Right renal pelvis (tissue), 4 donors: ENCODE measurements at regions not wholly inside any gene's neighbourhood (a gene's known extent, or its start where the extent isn't known, plus 50 kb on each side); places are given as distances from the start of the nearest gene placed in this dataset.

Source experiments
- DNase-seq, 4 donors: peaks; one replicate each; pipeline ENCODE4 v3.0.0-alpha.2; 2013; ENCODE audit warnings: low read depth in 4 of 4, low spot score in 3 of 4, missing footprints in 1 of 4

DNA sequence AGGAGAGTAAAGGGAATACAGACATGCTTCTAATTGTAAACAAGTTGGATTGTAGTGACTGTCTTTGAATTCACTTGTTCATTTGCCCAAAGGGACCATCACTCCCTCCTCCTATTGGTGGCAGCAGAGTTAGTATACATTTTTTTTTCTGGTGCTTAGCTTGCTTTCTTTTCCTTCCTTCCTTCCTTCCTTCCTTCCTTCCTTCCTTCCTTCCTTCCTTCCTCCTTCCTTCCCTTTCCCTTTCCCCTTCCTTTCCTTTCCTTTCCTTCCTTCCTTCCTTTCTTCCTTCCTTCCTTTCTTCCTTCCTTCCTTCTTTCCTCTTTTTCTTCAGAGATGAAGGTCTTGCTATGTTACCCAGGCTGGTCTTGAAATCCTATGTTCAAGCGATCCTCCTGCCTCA is 94.8 kb upstream of the ATP6AP2 start:
- no peak for DNase-seq

DNA sequence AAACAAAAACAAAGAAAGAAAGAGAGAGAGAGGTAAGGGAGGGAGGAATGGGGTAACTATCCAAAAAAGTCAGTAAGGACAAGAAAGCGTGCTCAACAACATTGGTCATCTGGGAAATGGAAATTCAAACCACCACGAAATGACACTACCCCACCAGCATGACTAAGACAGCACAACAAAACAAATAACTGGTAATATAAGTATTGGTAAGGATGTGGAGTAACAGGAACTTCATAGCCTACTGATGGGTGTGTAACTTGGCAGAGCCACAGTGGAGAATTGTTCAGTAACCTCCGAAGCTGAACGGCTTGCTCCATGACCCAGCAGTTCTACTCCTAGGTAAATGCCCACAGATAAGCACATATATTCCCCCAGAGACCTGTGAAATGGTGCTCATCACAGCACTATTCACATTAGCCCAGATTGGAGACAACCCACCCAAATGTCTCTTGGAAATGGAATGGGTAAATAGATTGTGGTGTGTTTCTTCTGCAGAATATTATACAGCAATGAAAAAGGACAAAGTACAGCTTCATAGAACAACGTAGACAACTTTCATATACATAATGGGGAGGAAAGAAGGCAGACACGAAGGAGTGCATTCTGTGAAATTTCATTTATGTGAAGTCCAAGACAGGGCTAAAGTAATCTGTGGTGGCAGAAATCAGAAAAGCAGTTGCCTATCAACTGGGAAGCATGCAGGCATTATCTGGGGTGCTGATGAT is 95.5 kb upstream of the ATP6AP2 start:
- DNase-seq = no peak

DNA sequence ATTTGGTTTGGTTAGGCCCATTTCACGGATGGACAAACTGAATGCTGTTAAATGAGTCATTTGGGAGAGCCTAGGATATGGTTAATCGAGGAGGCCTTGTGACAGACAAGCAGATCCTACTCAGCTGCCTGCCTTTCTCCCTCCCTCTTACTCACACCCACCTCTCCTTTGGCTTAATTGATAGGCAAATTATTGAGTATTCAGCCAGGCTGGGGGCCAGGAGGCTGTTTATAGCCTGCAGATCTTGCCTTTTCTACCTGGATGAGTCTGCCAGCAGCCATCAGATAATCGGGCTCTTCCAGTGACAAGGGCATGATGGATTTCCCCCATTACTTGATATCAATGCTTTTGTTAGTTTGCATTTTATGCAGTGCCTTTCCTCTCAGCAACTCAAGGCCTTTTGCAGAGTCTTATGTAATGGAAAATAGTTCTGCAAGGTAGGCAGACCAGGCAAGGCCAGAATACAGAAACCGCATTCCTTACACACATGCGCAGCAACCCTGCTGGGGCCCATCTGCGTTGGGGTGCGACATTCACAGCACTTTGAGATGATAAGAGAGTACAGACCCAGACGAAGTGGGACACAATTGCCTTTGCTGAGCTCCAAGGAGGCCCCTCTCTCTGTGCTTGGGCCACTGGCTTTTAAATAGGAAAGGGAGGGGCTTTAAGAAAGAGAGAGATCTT is 96.2 kb upstream of the ATP6AP2 start:
- no peak for DNase-seq

DNA sequence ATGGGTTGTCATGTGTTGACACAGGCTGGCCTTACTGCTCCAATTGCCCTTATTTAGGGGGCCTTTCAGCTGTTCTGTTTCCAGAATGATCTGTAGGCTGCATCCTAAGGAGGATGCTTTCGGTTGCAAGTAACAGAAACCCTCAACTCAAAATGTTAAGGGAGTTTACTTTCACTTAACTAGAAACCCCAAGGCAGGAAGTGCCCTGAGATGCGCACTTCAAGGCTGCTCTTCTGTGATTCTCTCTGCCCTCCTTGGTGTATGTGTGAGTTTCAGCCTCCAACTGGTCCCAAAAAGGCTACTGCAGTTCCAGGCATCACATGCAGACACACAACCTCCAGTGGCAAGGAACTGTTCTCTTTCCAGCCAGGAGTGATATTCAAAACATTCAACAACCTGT is 97.3 kb upstream of the ATP6AP2 start:
- no peak for DNase-seq

DNA sequence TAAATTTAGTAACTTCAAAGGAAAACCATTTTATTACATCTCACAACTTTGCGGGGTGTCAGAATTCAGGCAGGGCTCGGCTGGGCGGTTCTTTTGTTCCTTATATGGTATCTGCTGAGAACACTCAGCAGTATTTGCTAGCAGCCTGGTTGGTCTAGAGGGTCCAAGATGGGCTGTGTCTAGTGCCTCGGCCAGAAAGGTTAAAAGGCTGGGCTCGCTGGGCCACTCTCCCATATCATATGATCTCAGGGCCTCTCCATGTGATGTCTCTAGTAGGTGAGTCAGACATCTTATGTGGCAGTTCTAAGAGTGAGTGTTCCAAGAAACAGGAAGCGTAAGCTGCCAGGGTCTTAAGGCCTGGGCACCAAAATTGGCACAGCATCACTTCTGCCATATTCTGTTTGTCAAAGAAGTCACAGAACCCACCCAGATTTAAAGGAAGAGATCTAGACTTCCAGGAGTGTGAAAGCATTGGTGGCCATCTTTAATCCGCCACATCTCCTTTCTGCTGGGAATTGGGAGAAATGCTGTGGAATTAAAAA is 100.9 kb upstream of the ATP6AP2 start:
- no peak for DNase-seq

DNA sequence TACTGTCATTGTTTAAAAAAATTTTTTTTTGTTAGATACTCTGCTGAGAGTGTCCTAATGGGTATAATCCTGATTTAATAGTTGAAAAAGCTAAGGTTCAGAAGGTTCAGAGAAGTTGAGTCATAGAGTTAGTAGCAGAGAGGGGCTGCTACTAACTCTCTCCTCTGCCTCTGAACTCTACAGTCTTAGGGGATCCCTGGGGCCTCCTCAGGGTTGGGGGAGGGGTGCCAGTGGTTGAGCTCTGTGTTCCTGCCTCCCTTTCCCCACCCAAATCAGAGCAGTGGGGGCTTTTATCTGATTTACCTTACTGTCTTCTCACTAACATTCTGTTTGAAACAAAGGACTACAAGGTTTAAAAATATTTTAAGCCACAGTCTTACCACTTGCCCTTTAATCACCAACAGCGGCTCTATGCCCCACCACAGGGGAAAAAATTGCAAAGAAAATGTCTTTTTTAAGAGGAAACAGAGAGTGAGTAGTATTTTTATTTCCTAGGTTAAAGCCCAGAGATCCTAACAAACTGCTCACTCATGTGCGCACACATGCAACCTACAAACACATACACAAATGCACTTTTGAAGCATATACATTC is 102.2 kb upstream of the ATP6AP2 start:
- DNase-seq = no peak

DNA sequence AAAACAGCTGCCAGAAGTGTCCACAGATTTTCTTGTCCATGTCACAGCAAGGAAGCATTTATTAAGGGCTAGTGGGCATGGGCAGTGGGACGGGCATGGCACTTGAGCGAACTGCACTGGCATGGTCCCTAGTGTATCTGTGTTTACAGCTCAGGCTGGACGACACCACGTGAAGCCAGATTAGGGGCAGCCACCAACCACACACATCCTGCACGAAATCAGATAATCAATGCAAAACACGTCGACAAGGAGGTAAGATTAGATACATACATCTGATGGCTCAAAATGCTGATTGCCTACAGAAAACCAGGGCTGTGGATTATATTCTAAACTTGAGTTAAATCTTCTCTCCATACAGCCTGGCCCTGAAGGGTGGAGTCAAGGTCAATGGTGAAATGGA is 103.8 kb upstream of the ATP6AP2 start:
- DNase-seq = no peak

DNA sequence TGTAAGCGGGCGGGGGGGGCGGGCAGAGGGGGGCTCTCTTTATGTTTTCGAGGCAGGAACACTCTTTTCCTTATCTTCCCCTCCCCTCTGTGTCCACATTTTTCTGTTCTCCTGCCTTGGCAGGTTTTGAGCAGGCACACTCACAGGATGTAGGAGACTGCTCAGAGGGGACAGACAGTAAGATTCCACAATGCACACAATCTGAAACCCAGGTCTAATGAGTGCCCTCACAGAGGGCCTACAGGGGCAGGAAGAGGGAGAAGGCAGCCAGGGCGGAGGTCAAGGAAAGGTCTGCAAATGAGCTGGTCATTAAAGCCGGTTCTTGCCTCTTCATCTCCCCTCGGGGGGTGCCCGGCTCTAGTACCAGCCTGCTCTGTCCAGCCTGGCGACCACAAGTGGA is 106.1 kb upstream of the ATP6AP2 start:
- DNase-seq = no peak

DNA sequence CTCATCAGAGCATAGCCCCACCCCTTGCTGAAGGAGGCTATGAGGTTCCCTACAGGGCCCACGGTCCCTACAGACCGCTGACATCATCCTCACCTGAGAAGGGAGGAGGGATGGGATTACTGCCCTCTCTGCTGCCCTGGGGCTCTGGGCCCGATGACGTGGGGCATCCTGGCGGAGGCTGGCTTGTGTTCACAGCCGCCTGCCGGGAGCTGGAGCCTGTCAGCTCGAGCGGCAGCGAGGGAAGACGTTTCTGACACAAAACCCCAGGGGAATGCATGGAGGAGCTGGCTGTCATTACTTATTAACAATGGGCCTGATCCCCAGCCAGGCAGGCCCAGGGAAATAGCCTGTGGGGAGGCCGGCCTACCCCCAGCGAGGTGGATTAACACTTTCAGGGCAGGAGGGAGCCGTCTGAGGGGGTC is 106.6 kb upstream of the ATP6AP2 start:
- peak in 1 of 4 donors; percentile 20 for DNase-seq

DNA sequence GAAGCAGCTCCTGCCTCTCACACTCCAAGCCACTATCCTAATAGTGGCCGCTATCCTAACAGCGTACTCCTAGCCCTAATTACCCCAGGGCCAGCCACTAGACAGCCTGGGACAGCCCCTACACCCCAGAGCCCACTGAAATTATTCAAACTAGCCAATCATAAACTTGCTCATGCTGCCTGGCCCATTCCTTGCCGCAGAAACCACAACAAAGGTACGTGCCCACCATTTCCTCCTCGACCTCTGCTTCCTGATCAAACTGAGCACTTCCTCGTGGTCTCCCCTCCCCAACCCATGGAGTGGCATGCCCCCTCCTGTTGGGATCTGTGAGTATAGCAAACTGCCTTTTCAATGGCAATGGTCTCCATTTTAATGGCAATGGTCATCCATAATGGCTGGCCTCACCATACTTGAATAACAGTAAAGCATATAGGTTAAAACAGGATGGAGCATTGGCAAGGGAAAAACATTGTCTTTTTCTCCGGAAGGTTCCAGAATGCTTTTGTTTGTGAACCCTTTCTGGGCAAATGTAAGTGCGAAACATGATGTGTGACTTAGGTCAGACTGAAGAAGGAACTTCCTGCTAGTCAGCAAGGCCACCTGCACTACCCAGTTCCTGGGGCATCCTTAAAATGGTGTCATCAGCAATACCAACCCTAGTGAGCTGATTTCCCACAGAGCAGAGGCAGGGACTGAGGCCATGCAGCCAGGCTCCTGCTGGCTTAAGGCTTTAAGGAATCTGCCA is 107.1 kb upstream of the ATP6AP2 start:
- no peak for DNase-seq

DNA sequence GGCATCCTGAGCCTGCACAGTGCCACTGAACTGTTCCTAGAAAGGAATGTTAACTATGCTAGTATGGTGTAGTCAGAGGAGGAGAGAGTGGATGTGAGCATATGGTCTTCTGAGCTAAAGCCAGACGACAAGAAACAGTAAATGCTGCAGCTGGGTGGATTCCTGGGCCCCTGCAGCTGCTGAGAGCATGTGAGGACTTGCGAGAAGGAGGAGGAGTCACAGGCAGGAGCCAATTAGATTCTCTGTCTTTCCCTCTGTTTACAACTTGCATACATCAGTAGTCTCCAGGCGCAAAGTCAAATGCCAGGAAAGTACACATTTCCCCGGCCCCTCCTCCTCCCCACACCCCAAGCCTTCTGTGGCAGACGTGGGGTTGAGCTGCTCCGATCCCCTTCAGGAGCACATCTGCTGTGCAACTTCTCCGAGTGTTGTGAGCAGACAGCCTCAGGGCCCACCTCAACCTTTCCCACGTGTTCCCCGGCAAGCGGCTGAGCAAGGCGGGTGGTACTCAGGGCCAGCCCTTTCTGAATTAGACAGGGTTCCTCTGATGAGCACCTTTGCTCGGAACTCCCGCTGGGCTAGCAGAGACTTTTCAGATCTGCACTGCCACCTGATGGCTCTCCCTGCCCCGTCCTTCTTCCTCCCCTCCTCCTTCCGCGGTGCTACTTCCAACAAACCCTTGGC is 108.7 kb upstream of the ATP6AP2 start:
- peak; percentile 37 to 56 (median 48) for DNase-seq

DNA sequence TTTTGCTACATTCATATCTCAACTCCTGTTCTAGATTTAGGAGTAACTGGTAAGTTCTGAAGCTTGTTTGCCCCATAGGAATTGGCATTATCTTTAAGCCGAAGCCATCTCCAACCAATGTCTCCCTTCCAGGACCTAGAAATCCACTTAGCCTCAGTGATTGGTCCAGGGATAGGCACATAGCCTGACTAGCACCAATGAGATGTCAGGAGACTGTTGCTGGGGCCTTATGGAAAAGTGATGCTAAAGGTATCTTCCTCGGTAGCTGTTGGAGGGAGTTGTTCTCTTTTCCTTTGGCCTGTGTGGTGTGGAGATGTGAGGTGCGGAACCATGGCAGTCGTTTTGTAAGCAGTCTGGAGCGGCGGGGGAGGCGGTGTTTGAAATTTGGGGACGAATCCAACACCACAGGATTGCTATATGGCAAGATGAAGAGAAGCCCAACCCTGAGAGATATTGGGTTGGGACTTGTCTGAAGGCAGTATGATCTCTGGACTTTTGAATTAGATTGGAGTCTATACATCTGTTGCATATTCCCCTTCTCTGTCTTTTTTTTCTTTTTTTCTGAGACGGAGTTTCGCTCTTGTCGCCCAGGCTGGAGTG is 109.8 kb upstream of the ATP6AP2 start:
- DNase-seq = no peak

DNA sequence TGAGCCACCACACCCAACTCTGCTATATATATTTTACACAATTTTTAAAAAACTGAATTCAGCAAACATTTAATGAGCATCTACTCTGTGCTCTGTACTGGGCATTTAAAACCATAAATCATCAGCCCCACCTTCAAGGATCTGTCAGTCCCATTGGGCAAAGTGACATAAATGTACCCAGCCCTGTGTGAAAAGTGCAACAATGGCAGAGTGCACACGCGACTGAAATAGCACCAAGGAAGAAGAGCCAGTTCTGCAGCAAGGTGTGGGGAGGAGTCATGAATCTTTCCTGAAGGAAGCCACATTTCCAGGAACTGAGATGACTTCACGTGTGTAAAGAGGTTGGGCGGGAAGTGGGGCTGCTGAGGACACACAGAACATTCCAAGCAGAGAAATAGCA is 111.5 kb upstream of the ATP6AP2 start:
- DNase-seq = no peak

DNA sequence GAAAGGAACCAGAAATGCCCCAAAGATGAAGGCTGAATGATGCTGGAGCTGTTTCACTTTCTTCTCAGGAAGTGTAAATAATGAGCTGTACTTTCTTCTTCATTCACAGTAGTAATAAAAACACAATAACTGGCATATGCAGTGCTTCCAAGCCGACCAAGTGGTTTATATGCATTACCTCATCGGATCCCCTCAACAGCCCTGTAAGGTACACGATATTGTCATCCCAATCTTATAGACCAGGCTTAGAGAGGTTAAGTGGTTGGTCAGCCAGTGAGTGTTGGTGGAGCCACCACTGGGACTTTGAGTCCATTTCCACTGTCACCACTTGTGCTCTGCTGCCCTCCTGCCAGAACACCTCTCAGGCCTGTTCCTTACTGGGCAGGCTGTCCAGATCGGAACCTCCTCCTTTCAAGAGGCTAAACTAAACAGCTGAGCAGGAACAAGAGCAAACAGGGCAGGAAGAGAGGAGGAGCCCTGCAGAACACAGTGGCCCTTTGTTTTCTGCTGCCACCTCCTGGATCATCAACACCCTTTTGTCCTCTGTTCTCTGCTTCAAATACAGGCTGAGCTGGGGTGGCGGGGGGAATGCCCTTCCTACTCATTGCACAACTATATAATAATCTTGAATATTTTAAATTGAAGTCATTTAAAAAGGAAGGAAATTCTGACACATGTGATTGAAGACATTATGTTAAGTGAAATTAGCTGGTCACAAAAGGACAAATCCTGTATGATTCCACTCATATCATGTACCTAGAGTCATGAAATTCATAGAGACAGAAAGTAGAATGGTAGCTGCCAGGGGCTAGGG is 112.5 kb upstream of the ATP6AP2 start:
- peak in 2 of 4 donors; percentile 28 to 31 for DNase-seq

DNA sequence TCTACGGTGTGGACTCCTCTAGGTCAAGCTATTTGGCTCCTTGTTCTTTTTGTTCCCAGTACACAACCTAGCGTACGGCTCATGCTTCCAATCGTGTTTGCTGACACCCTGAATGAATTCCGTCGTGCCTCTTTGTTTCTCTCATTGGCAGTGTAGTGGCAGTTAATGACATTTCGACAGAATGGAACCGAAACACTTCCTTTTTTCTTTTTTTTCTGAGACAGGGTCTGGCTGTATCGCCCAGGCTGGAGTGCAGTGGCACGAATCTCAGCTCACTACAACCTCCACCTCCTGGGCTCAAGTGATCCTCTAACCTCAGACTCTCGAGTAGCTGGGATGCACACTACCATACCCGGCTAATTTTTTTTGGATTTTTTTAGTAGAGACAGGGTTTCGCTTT is 113.3 kb upstream of the ATP6AP2 start:
- DNase-seq = no peak

DNA sequence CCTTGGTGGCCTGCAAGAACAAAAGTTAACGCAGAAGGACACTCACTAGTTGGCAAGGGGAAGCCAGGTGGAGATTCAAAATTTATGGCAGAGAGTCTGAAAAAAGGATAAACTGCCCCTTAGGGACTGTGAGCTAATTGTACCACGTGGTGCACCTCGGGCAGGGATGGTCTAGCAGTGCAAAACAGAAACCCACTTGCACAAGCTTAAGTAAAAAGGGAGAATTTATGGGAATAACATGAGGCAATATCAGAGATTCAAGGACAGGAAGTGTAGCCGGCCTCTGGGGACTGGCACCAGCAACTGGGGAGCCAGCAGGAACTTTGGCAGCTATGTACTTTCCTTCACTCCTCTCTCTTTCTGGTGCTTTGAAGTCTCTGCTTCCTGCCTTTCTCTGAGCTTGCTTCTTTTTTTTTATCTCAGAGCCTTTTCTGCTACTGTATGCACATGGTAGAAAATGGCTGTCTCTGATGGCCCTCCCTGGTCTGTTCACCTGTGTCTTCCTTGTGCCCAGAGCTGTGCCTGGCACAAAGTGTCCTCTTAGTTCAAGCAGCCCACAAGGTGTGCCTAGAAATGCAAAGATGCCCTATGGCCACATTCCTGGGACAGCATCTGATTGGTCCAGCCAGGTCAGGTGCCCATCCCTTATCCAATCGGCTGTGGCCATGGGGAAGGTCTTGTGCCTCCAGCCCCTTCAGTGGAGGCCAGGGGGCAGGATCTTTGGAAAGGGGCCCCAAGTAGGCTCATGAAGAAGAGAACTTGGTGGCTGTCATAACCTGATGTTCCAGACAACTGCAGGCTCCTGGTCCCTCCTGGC is 114.8 kb upstream of the ATP6AP2 start:
- DNase-seq = no peak

DNA sequence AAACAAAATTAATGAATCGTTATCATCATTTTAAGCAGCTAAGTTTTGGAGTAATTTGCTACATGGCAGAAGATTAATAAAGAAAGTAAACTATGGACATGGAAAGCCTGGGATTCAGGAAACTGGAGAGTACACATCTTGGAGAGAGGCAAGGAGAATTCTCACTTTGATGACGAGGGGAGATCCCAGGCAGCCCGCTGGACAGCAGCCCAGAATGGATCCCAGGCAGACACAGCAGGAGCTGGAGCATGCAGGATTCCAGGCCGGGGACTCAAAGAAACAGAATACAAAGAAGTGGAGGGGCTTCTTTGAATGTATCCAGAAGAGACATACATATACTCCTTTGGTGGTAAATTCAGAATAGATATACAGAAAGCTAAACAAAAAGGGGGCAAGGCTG is 118.0 kb upstream of the ATP6AP2 start:
- no peak for DNase-seq

DNA sequence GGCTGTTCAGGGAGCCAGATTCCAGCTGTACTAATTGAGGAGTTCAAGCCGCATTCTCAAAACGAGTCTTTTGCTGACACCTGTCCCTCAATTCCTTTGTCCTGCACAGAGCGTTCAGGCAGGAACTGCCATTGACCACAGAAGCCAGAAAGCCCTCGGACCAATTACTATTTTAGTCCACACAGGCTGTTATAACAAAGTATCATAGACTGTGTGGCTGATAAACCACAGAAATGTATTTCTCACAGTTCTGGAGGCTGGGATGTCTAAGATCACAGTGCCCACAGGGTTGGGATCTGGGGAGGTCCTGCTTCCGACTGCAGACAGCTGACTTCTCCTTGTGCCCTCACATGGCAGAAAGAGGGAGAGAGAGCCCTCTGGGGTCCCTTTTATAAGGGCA is 119.8 kb upstream of the ATP6AP2 start:
- DNase-seq = no peak
